ENCODE measurements at regions not wholly inside any gene's neighbourhood (a gene's known extent, or its start where the extent isn't known, plus 50 kb on each side); places are given as distances from the start of the nearest gene placed in this dataset.
"Not testable (repeated sequence)": the region's sequence is repeated elsewhere in the genome, so short reads cannot be mapped to it uniquely, and the experiment has no call there.

DNA sequence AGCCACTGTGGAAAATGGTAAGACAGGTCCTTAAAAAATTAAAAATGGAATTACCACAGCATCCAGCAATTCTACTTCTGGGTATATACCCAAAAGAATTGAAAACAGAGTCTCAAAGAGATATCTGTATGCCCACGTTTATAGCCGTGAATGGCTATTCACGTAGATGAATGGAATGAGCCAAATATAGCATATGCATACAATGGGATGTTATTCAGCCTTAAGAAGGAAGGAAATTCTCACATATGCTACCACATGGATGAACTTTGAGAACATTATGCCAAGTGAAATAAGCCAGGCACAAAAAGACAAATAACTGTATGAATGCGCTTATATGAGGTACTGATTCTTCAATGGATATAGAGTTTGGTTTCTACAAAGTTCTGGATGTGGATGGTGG lies 134.5 kb upstream of the KCNE2 start:
- no peaks in the 10 kb centered on the region for H3K36me3 Mint-ChIP-seq (ENCODE audit: low read depth)
- intact Hi-C loops (cut with micrococcal nuclease): no loop called here

DNA sequence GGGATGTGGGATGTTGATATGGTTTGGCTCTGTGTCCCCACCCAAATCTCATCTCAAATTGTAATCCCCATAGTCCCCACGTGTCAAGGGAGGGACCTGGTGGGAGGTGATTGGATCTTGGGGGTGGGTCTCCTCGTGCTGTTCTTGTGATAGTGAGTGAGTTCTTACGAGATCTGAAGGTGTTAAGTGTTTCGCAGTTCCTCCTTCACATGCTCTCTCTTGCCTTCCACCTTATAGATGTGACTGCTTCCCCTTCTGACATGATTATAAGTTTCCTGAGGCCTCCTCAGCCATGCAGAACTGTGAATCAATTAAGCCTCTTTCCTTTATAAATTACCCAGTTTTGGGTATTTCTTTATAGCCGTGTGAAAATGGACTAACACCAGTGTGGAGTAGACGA lies 130.1 kb upstream of the KCNE2 start:
- intact Hi-C loops (cut with micrococcal nuclease); H3K27me3 Mint-ChIP-seq; H3K4me3 Mint-ChIP-seq; H3K4me1 Mint-ChIP-seq (ENCODE audit: low read depth); H3K27ac Mint-ChIP-seq; H3K9me3 Mint-ChIP-seq; H3K36me3 Mint-ChIP-seq (ENCODE audit: low read depth): not testable (repeated sequence)

More for the DNA sequence above, 134.5 kb upstream of the KCNE2 start:
- Mint-ChIP-seq H3K4me3 (no peak overlapping the region), H3K4me1 (ENCODE audit: low read depth) (peaks cover 10% of the 10 kb centered on the region), H3K27me3 (no peaks in the 10 kb centered on the region), H3K9me3 (no peaks in the 10 kb centered on the region), H3K27ac (no peak overlapping the region)

DNA sequence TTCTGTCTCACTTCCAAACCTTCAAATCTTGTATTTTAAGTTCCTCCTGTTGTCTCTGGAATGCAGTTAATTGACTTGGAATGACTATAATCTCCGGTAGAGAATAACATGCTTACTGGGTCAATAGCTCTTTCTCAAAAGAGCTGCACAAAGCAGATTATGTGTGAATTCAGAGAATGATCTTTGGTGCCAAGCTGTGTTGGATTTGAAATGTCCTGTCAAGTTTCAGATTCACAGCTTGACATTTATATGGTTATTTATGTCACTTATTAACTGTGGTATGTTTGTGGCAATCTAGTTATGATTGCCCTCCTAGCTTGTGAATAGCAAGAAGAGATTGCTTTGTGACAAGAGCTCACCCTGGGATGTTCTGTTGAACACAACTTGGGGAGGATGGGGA lies 128.3 kb upstream of the KCNE2 start:
- no peaks in the 10 kb centered on the region for H3K36me3 Mint-ChIP-seq (ENCODE audit: low read depth)
- no peak overlapping the region for H3K4me3 Mint-ChIP-seq
- peaks cover 10% of the 10 kb centered on the region for H3K4me1 Mint-ChIP-seq (ENCODE audit: low read depth)
- intact Hi-C loops (cut with micrococcal nuclease): no loop called here
- H3K27me3 Mint-ChIP-seq: peaks cover 4% of the 10 kb centered on the region
- no peak overlapping the region for H3K27ac Mint-ChIP-seq
- no peaks in the 10 kb centered on the region for H3K9me3 Mint-ChIP-seq

DNA sequence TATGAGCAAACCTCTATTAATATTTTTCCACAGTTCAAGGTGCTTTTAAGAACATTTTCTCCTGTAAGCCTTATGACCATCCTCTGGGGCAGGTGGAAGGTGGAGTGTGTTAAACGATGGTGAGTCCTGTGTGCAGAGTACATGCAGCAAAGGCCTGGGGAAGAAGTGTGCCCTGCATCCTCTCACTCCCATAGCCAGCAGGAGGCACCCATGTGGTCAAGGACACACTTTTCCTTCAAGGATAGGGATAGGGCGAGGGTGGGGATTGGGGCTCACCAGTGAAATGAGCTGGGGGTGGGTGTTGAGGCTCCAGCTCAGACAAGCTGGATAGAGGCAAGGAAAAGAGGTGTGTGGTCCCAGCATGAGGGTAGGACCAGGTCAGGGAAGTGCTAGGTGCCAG lies 120.8 kb upstream of the KCNE2 start:
- Mint-ChIP-seq H3K27ac (no peak overlapping the region), H3K4me3 (no peak overlapping the region), H3K4me1 (ENCODE audit: low read depth) (peaks cover 5% of the 10 kb centered on the region), H3K36me3 (ENCODE audit: low read depth) (no peaks in the 10 kb centered on the region), H3K27me3 (peaks cover 8% of the 10 kb centered on the region), H3K9me3 (peaks cover 5% of the 10 kb centered on the region)
- intact Hi-C loops (cut with micrococcal nuclease): loop anchor here (5.0 to 10.0 kb wide), 2 partner anchors 128 to 321 kb away; no protein-coding TSS in a partner anchor

DNA sequence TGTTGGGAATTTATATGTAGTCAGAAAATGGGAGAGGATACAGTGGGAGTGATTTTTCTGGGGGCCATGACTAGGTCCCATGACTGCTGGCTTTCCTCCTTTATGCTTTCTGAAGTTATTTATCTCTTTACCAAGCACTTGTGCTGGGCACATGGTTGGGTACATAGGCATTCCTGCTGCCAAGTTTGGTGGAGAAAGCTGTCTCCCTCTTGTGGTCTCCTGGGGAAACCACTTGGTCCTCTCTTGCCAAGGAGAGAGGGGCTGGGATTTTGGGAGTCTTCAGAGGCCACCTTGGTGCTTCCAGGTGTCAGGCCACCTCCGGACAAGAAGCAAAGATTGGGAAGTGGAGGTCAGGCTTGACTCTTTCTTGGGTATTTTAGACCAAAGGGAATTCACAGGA lies 120.2 kb upstream of the KCNE2 start:
- H3K4me3 Mint-ChIP-seq: no peak overlapping the region
- H3K9me3 Mint-ChIP-seq: peaks cover 7% of the 10 kb centered on the region
- H3K27ac Mint-ChIP-seq: no peak overlapping the region
- peaks cover 5% of the 10 kb centered on the region for H3K4me1 Mint-ChIP-seq (ENCODE audit: low read depth)
- intact Hi-C loops (cut with micrococcal nuclease): loop anchor here (5.0 to 10.0 kb wide), 2 partner anchors 129 to 321 kb away; no protein-coding TSS in a partner anchor
- H3K27me3 Mint-ChIP-seq: peaks cover 9% of the 10 kb centered on the region
- no peaks in the 10 kb centered on the region for H3K36me3 Mint-ChIP-seq (ENCODE audit: low read depth)

DNA sequence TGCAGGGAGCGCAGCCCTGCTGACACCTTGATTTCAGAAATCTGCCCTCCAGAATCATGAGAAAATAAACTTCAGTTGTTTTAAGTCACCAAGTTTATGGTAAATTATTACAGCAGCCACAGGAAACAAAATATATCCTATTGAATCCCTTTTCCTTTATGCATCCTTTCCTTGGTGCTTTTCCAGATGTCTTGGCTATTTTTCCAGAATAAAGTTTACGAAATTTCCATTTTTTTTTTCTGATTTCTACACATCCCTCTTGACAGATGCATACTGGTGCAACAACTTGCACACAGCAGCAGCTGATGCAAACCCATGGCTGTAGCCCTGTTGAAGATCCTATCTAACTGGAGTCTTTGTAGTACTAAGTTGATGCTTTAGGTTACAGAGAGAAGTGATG lies 111.1 kb upstream of the KCNE2 start:
- peaks cover 13% of the 10 kb centered on the region for H3K27me3 Mint-ChIP-seq
- intact Hi-C loops (cut with micrococcal nuclease): loop anchor here (10.0 kb wide), 1 partner anchor 82 kb away; no protein-coding TSS in a partner anchor
- H3K4me1 Mint-ChIP-seq (ENCODE audit: low read depth): no peaks in the 10 kb centered on the region
- H3K27ac Mint-ChIP-seq: no peak overlapping the region
- H3K9me3 Mint-ChIP-seq: peaks cover 42% of the 10 kb centered on the region
- H3K36me3 Mint-ChIP-seq (ENCODE audit: low read depth): no peaks in the 10 kb centered on the region
- H3K4me3 Mint-ChIP-seq: no peak overlapping the region

DNA sequence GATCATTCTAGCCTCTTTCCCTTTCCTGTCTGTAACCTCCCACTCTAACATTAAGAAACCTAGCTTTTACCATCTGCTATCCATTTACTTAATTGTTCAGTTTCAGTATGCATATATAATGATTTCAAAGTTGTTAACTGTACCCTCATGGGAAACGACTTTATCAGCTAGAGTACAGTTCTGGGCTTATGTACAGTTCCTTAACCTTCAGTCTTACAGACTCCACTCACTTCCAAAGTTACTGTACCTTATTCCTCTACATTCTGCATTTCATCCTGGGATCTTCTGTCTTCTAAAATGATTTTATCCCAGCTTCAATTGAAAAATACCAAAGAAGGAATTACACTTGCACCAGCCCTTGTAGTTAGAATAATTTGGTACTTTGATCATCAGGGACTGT lies 108.7 kb upstream of the KCNE2 start:
- Mint-ChIP-seq H3K9me3 (peaks cover 37% of the 10 kb centered on the region), H3K27ac (no peak overlapping the region), H3K36me3 (ENCODE audit: low read depth) (no peaks in the 10 kb centered on the region), H3K4me3 (no peak overlapping the region), H3K27me3 (peaks cover 11% of the 10 kb centered on the region), H3K4me1 (ENCODE audit: low read depth) (peaks cover 6% of the 10 kb centered on the region)
- intact Hi-C loops (cut with micrococcal nuclease): loop anchor here (10.0 kb wide), 1 partner anchor 80 kb away; no protein-coding TSS in a partner anchor

DNA sequence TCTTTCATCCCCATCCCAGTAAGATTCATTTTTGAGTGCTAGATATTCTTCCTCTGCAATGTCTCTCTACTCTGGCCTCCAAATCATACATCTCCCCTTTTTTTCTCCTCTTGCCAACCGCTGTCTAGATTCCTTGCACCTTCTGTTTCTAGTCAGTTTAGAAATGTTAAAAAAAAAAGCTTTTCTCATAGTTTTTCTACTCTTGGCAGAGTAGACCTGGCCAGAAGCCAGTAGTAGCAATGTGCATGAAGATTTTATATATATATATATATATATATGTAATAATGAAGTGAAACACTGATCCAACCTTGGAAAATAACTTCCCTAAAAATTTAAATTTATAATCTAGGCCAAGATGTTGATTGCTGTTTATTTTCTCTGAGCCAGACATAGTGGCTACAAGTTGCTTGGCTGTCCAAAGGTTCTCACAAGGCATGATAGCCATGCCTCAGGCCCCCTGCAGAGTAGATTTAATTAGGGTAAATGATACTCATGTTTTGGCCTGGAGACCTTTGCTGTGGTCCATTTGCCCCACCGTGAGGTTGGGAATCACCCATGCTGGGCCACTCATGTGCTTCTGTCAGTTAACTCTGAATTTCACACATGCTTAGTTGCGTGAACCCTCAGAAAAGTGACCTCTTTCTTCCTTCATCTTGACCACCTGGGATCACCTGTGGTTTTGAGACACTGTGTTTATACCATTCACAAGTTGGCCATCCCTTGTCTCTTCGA lies 103.4 kb upstream of the KCNE2 start:
- Mint-ChIP-seq H3K9me3 (peaks cover 21% of the 10 kb centered on the region), H3K4me3 (no peak overlapping the region), H3K36me3 (ENCODE audit: low read depth) (no peaks in the 10 kb centered on the region), H3K27ac (no peak overlapping the region), H3K27me3 (peaks cover 4% of the 10 kb centered on the region), H3K4me1 (ENCODE audit: low read depth) (peaks cover 6% of the 10 kb centered on the region)
- intact Hi-C loops (cut with micrococcal nuclease): no loop called here

DNA sequence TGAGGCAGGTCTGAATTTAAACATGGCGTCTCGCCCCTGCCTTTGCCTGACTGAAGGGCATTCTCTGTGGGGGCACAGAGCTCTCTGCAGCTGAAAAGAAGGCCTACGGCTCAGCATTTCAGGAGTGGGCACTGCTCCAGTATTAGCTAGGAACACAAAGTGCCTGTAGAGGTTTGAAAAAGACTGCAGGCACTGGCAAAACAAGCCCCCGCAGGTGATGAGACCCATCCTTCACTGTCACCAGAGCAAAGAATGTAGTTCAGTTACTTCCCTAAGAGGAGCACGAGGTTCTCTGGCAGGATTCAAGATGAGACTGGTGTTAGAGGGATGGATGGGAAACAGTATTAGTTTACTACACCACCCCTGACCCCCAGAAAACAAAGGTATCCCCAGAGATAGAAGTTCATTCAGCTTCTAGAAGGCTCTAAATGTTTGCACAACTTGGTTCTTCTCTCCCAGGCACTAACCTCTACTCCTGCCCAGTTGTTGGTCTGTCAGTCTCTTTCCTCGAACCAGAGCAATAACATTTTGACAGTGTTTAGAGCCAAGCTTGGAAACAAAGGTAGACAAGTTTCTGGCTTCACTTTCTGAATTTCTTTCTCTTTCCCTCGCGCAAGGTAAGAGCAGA lies 101.9 kb upstream of the KCNE2 start:
- Mint-ChIP-seq H3K4me1 (ENCODE audit: low read depth) (peaks cover 6% of the 10 kb centered on the region), H3K4me3 (no peak overlapping the region), H3K27ac (no peak overlapping the region), H3K27me3 (peaks cover 3% of the 10 kb centered on the region), H3K36me3 (ENCODE audit: low read depth) (no peaks in the 10 kb centered on the region), H3K9me3 (peaks cover 16% of the 10 kb centered on the region)
- intact Hi-C loops (cut with micrococcal nuclease): no loop called here

DNA sequence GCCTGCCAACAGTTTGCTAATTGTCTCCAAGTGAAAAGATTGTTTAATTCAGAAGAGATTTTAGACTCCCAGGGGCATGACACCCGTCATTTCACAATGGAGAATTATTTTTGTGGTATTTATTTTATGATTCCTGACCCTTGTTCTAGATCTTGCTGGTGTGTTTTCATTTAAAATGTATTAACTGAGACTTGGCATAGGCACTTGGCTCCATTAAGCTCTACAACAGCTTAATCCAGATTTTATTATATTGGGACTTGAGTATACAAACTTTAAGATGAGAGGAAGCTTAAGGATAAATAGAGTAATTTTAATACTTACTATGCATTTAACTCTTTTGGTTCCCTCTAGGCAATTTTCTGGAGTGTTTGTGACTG lies 101.3 kb upstream of the KCNE2 start:
- intact Hi-C loops (cut with micrococcal nuclease): no loop called here
- Mint-ChIP-seq H3K9me3 (peaks cover 16% of the 10 kb centered on the region), H3K27me3 (peaks cover 2% of the 10 kb centered on the region), H3K27ac (no peak overlapping the region), H3K4me1 (ENCODE audit: low read depth) (peaks cover 6% of the 10 kb centered on the region), H3K36me3 (ENCODE audit: low read depth) (no peaks in the 10 kb centered on the region), H3K4me3 (no peak overlapping the region)

DNA sequence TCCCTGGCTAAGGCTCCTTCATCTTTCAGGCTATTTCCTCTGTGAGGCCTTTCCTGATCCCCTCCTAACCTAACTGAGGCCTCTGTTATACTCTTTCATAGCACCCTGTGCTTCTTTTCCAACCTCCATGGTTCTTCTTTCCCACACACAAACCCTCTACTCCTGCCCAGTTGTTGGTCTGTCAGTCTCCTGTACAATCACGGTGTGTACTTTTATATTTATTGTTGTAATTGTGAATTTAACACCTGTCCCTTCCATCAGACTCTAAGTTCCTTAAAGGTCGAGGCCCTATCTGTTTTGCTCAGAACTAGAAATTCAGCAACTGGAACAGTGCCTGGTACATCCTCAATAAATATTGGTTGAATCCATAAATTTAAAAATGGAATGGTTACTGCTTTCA lies 100.2 kb upstream of the KCNE2 start:
- H3K9me3 Mint-ChIP-seq: peaks cover 16% of the 10 kb centered on the region
- no peak overlapping the region for H3K4me3 Mint-ChIP-seq
- peaks cover 6% of the 10 kb centered on the region for H3K27me3 Mint-ChIP-seq
- H3K27ac Mint-ChIP-seq: no peak overlapping the region
- H3K4me1 Mint-ChIP-seq (ENCODE audit: low read depth): peaks cover 5% of the 10 kb centered on the region
- intact Hi-C loops (cut with micrococcal nuclease): no loop called here
- no peaks in the 10 kb centered on the region for H3K36me3 Mint-ChIP-seq (ENCODE audit: low read depth)

DNA sequence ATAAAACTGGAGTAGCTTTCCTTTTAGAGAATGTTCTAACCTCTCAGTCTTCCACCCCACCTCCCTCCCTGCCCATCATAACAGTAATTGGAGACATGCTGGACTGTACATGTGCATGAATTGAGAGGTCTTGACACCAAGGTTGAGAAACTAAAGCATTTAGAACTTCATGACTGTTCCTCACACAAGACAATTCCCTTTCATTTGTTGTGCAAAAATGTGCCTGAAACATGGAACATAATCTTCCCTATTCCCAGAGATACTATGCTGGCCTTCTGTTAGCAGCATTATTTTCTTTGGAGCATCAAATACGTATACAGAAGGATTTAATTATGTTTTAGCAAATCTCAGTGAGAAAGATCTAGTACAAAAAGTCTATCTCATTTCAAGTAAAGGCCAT lies 97.5 kb upstream of the KCNE2 start:
- intact Hi-C loops (cut with micrococcal nuclease): no loop called here

DNA sequence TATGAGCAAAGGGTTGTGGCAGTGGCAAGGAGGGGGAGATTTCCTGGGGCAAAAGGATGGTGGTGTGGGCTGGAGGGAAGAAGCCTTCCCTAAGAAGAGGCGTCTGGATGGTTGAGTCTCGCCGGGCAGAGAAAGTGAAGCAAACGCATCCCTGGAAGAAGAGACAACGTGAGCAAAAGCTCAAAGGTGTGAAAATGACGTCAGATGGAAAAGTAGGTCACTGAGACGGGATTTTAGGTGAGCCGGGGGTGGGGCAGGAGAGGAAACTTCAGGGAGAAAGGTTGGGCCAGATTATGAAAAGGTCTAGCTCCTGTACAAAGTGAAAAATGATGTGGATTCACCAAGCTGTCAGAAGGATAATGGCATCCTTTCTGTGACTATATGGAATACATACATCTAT lies 95.3 kb upstream of the KCNE2 start:
- H3K4me3 Mint-ChIP-seq: no peak overlapping the region
- peaks cover 10% of the 10 kb centered on the region for H3K27me3 Mint-ChIP-seq
- no peak overlapping the region for H3K27ac Mint-ChIP-seq
- H3K36me3 Mint-ChIP-seq (ENCODE audit: low read depth): no peaks in the 10 kb centered on the region
- intact Hi-C loops (cut with micrococcal nuclease): no loop called here
- no peaks in the 10 kb centered on the region for H3K4me1 Mint-ChIP-seq (ENCODE audit: low read depth)
- peaks cover 9% of the 10 kb centered on the region for H3K9me3 Mint-ChIP-seq

More for the DNA sequence above, 97.5 kb upstream of the KCNE2 start:
- H3K27ac Mint-ChIP-seq: no peak overlapping the region
- H3K4me1 Mint-ChIP-seq (ENCODE audit: low read depth): no peaks in the 10 kb centered on the region
- peaks cover 16% of the 10 kb centered on the region for H3K9me3 Mint-ChIP-seq
- peaks cover 9% of the 10 kb centered on the region for H3K27me3 Mint-ChIP-seq
- no peak overlapping the region for H3K4me3 Mint-ChIP-seq
- H3K36me3 Mint-ChIP-seq (ENCODE audit: low read depth): no peaks in the 10 kb centered on the region

DNA sequence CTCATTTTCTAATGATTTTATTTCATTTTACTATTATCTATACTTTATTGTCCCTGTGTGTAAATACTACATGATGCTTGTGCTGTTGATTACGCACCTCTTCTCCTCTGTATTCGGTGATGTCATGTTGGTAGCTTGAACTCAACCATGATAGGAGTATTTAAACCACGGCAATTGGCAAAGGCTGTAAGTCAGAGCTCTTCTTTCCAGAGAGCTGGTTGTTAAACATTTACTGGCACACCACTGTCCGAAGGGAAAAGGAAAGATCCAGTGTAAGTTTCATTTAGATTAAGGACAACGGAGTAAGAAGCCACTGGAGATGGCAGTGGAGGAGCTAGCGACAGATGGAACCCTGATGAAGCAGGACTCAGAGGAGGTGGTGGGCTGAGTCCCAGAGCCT lies 93.4 kb upstream of the KCNE2 start:
- H3K27me3 Mint-ChIP-seq: peaks cover 13% of the 10 kb centered on the region
- peaks cover 10% of the 10 kb centered on the region for H3K9me3 Mint-ChIP-seq
- no peak overlapping the region for H3K27ac Mint-ChIP-seq
- peaks cover 6% of the 10 kb centered on the region for H3K4me1 Mint-ChIP-seq (ENCODE audit: low read depth)
- H3K36me3 Mint-ChIP-seq (ENCODE audit: low read depth): no peaks in the 10 kb centered on the region
- intact Hi-C loops (cut with micrococcal nuclease): no loop called here
- H3K4me3 Mint-ChIP-seq: no peak overlapping the region

Measured in dendritic cell treated with granulocyte-macrophage colony-stimulating factor and Interleukin-4, amounts not matched to agents 40 ng/mL and 50 ng/mL, for 4 days (primary cell).